ENCODE measurements at regions not wholly inside any gene's neighbourhood (a gene's known extent, or its start where the extent isn't known, plus 50 kb on each side); places are given as distances from the start of the nearest gene placed in this dataset.
"Not testable (repeated sequence)": the region's sequence is repeated elsewhere in the genome, so short reads cannot be mapped to it uniquely, and the experiment has no call there.

DNA sequence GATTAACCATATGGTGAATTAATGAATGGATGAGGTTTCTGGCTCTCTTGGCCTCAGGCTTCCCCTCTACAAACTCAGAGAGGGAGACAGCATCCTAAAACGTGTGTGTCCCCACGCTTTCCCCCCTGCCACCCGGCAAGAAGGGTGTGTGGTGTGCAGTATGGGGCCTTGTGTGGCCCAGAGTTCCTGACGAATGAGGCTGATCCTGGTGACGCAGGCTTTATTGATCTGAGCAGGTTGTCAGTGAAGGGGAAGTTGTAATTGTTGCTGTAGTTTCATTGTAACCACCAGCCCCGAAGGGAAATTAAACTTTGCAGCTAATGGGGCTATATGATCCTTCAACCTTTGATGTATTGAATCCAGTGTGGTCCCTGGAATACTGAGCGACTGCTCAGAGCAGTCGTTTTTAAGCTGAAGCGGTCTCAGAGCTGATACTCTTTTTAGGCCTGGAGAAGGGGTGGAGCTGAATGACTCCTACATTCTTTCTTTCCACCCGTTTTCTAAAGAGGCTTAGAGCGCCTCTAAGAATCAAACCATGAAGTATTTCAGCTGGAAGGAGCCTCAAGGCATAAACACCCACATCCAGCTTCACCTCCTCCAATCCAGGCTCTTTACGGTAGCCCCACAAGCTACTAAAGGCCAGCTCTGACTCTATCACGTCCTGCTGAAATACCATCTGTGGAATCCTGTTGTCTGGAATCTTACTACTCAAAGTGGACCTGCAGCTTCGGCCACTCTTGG is 284.7 kb downstream of the MIAT start:
- ATAC-seq: no peak
- intact Hi-C loops (cut with DNase I, micrococcal nuclease): no loop called here
- no peak for DNase-seq

DNA sequence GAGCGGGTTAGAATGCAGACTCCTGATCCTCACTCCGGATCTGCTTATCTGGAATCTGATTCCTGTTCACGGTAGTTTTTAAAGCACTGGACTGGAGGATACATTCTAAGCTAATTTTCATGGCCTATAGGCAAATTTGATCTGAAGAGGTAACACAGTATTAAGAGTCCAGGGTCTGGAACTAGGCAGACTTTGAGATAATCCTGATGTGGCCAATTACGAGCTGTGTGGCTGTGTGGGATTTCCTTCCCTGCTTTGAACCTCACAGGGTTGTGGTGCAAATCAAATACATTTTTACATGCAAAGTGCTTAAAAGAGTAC is 285.2 kb downstream of the MIAT start:
- no peak for ATAC-seq
- intact Hi-C loops (cut with DNase I, micrococcal nuclease): no loop called here
- DNase-seq: no peak

DNA sequence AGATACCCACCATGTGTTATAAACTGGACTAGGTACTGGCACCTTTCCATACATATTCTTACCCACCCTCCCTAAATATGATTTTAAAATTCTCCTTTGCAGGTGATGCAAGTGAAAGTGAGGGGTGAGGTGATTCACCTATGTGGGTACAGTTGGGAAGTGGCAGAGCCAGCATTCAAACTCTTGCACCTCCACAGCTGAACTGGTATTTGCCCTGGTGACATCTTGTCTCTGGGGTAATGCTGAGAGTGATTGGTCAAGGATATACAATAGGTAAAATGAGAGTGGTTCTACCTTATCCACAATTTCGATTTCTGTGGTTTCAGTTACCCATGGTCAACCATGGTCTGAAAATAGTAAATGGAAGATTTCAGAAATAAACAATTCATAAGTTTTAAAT is 288.2 kb downstream of the MIAT start:
- no peak for DNase-seq
- intact Hi-C loops (cut with DNase I, micrococcal nuclease): no loop called here
- no peak for ATAC-seq

DNA sequence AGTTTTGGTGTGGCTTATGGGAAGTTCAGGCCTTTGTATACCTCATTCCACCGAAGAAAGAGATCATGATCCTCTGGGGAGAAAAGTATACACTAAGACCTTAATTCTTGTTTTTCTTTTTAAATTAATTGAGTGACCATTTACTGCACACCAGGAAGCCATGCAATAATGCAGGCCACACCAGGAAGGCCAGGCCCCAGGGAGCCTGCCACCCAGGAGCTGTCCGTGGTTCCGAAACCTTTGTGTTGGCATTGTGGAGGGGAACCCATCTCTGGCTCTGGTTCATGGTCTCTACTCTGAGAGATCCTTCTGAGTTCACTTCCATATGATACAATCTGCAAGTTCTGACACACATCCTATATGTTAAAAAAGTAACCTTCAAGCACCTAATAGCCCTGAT is 291.8 kb downstream of the MIAT start:
- ATAC-seq (no peak), DNase-seq (no peak)
- intact Hi-C loops (cut with DNase I, micrococcal nuclease): no loop called here

DNA sequence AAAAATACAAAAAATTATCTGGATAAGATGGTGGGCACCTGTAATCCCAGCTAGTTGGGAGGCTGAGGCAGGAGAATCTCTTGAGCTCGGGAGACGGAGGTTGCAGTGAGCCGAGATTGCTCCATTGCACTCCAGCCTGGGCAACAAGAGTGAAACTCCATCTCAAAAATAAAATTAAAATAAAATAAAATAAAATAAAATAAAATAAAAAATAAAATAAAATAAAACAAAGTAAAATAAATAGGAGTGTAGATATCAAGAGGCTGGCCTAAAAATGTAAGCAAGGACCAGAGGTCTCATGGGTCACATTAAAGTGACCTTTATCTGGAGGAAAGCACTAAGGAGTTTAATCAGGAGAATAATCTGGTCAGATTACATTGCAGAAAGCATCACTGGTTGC is 293.8 kb downstream of the MIAT start:
- DNase-seq; ATAC-seq; intact Hi-C loops (cut with DNase I, micrococcal nuclease): not testable (repeated sequence)

- intact Hi-C loops (cut with DNase I, micrococcal nuclease): no loop called here
- DNase-seq (no peak), ATAC-seq (no peak)
Measured at GRCh38 chr22:26952004-26952403, 294.6 kb downstream of the MIAT start.

GRCh38 chr22:26952451-26953011 is 295.1 kb downstream of the MIAT start:
- no peak for DNase-seq
- ATAC-seq: no peak
- intact Hi-C loops (cut with DNase I, micrococcal nuclease): no loop called here

- ATAC-seq (no peak), DNase-seq (no peak)
- intact Hi-C loops (cut with DNase I, micrococcal nuclease): no loop called here
Measured at GRCh38 chr22:26953012-26953883, 295.9 kb downstream of the MIAT start.

DNA sequence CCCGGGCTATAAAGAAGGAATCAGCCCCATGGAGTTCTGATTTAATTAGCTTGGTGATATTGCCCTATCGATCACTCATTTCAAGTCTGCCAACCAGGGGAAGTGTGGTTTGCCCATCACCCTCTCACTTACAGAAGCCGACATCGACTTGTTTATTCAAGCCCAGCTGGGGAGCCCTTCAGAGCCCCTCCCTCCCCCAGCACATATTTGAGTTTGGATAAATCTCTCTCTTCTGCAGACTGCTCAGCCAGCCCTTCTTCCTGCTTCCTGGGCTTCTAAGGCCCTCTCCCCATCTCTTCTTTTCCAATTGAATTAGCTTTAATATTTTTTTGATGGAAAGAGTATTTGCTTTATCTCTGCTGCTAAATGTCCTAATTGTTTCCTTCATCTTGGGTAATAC is 299.0 kb downstream of the MIAT start:
- intact Hi-C loops (cut with DNase I, micrococcal nuclease): no loop called here
- DNase-seq: no peak

GRCh38 chr22:26957176-26957575 is 299.8 kb downstream of the MIAT start:
- ATAC-seq: no peak
- no peak for DNase-seq
- intact Hi-C loops (cut with DNase I, micrococcal nuclease): no loop called here

More for the DNA sequence above, 299.0 kb downstream of the MIAT start:
- ATAC-seq: no peak

DNA sequence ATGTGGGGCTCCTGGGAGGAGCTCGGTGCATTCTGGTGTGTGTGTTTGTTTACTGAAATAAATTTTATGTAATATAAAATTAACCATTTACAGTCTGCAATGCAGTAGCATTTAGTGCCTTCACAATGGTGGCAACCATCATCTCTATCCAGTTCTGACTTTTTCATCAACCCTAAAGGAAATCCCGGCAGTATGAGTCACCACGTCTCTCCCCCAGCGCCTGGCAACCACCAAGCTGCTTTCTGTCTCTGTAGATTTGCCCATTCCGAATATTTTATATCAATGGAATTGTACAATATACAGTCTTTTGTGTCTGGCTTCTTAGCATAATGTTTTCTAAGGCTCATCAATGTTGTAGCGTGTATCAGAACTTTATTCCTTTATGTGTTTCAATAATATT is 300.5 kb downstream of the MIAT start:
- intact Hi-C loops (cut with DNase I, micrococcal nuclease): no loop called here
- DNase-seq: no peak
- no peak for ATAC-seq

- no peak for ATAC-seq
- DNase-seq: no peak
Measured at GRCh38 chr22:26958378-26958777, 301.0 kb downstream of the MIAT start.

DNA sequence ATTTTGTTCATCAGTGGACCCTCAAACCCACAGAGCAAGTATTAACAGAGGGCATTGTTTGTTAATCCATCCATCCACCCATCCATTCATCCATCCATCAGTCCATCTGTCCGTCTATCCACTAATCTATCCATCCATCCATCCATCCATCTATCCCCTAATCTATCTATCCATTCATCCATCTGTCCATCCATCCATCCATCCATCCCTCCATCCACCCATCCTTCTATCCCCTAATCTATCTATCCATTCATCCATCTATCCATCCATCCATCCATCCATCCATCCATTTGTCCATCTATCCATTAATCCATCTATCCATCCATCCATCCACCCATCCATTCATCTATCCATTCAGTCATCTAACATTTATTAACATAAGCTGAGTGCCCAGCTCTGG is 307.3 kb downstream of the MIAT start:
- intact Hi-C loops (cut with DNase I, micrococcal nuclease): no loop called here
- ATAC-seq (no peak), DNase-seq (no peak)

More at GRCh38 chr22:26958378-26958777, 301.0 kb downstream of the MIAT start:
- intact Hi-C loops (cut with DNase I, micrococcal nuclease): no loop called here

DNA sequence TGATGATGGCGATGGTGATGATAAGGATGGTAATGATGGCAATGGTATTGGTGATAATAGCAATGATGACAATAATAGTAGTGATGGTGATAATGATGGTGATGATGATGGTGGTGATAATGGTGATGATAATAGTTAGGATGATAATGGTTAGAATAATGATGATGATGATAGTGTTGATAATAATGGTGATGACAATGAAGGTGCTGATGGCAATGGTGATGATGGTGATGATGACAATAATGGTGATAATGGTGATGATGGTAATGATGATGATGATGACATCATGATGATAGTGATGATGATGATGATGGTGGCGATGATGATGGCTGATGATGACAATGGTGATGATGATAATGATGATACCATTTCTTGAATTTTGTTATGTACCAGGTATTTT is 309.9 kb downstream of the MIAT start:
- ATAC-seq: no peak
- intact Hi-C loops (cut with DNase I, micrococcal nuclease): no loop called here
- DNase-seq: no peak

- ATAC-seq (no peak), DNase-seq (no peak)
- intact Hi-C loops (cut with DNase I, micrococcal nuclease): no loop called here
Measured at GRCh38 chr22:26968859-26969523, 311.6 kb downstream of the MIAT start.

DNA sequence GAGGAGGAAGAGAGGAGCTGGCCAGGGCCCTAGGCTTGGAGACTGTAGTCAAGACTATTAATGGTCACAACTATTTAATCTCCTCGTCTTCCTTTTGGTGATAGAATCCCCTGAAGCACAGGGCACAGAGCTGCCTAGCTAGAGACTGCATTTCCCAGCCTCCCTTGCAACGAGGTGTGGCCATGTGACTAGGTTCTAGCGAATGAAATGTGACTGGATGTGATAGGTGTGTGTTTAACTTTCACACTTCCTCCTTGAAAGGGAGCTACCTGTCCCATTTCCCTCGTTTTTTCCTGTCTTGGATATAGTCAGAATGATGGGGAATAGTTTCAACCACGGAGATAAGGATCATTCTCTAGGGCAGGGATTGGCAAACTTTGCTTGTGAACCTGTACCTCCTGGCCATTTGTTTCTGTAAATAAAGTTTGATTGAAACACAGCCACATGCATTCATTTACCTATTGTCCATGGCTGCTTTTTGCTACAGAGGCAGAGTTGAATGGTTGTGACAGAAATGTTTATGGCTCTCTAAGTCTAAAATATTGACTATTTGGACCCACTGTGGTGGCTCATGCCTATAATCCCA is 313.5 kb downstream of the MIAT start:
- intact Hi-C loops (cut with DNase I, micrococcal nuclease): no loop called here
- DNase-seq (no peak), ATAC-seq (peak; percentile 67)

- DNase-seq (no peak), ATAC-seq (no peak)
- intact Hi-C loops (cut with DNase I, micrococcal nuclease): no loop called here
Measured at GRCh38 chr22:26972286-26972685, 314.9 kb downstream of the MIAT start.

- DNase-seq; intact Hi-C loops (cut with DNase I, micrococcal nuclease); ATAC-seq: not testable (repeated sequence)
Measured at GRCh38 chr22:26972915-26973314, 315.5 kb downstream of the MIAT start.

DNA sequence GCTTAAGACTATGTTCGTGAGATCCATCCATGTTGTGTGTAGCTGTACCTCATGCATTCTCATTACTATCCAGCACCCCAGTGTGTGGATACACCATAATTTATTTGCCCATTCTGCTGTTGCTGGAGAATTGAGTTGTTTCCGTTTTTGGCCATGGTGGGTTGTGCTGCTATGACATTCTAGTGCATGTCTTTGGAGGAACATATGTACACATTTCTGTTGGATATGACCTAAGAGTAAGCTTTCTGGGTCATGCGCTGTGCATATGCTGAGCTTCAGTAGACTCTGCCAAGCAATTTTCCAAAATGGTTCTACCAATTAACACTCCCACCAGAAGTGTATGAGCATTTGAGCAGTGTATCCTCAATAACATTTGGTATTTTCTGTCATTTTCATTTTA is 316.6 kb downstream of the MIAT start:
- ATAC-seq: no peak
- DNase-seq: no peak
- intact Hi-C loops (cut with DNase I, micrococcal nuclease): no loop called here

All from left colon (tissue), 2 donors.